OCI-LY3 (cell line): ENCODE measurements at regions not wholly inside any gene's neighbourhood (a gene's known extent, or its start where the extent isn't known, plus 50 kb on each side); places are given as distances from the start of the nearest gene placed in this dataset.

ENCODE experiments used
- EZH2phosphoT487 ChIP-seq: fragments of 200-600 bp; shearing (Covaris generic); IDR thresholded peaks from 2 replicates; pipeline ENCODE4 v1.6.1; 2018; ENCODE audit warnings: antibody characterized with exemption, mixed run types, low read depth
- TF ChIP-seq, protein P1 (sequence below): fragments of 200-600, 300-600 bp; sonication (generic); IDR thresholded peaks from 2 replicates; pipeline ENCODE4 v1.5.1; 2014; ENCODE audit warnings: antibody characterized with exemption, low read length, low read depth

DNA sequence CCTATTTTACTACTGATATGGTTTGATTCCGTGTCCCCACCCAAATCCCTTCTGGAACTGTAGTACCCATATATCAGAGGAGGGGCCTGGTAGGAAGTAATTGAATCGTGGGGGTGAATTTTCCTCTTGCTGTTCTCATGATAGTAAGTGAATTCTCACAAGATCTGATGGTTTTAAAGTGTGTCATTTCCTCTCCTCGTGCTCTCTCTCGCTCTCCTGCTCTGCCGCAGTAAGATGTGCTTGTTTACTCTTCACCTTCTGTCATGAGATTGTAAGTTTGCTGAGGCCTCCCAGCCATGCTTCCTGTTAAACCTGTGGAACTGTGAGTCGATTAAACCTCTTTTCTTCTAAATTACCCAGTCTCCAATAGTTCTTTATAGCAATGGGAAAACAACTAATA is 81.2 kb upstream of the ZBTB20 start:
- TF ChIP-seq, protein P1, sequence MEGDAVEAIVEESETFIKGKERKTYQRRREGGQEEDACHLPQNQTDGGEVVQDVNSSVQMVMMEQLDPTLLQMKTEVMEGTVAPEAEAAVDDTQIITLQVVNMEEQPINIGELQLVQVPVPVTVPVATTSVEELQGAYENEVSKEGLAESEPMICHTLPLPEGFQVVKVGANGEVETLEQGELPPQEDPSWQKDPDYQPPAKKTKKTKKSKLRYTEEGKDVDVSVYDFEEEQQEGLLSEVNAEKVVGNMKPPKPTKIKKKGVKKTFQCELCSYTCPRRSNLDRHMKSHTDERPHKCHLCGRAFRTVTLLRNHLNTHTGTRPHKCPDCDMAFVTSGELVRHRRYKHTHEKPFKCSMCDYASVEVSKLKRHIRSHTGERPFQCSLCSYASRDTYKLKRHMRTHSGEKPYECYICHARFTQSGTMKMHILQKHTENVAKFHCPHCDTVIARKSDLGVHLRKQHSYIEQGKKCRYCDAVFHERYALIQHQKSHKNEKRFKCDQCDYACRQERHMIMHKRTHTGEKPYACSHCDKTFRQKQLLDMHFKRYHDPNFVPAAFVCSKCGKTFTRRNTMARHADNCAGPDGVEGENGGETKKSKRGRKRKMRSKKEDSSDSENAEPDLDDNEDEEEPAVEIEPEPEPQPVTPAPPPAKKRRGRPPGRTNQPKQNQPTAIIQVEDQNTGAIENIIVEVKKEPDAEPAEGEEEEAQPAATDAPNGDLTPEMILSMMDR, result no peak
- TF ChIP-seq EZH2phosphoT487, result no peak
